ENCODE measurements at regions not wholly inside any gene's neighbourhood (a gene's known extent, or its start where the extent isn't known, plus 50 kb on each side); places are given as distances from the start of the nearest gene placed in this dataset.

- TF ChIP-seq POLR2A (IDR thresholded peaks at IDR 0.05; ENCODE audit: low read depth, low read length) (no peak), POLR2AphosphoS5 (IDR thresholded peaks at IDR 0.05; ENCODE audit: low read depth, low read length) (no peak), TAF1 (IDR thresholded peaks at IDR 0.05; ENCODE audit: borderline replicate concordance, low read depth, low read length) (no peak)
Measured at GRCh38 chr14:34104489-34105397, 153.9 kb upstream of the EGLN3 start.

All from GM12892 (cell line).